AG10803 (cell line): ENCODE measurements at regions not wholly inside any gene's neighbourhood (a gene's known extent, or its start where the extent isn't known, plus 50 kb on each side); places are given as distances from the start of the nearest gene placed in this dataset.
"Not testable (repeated sequence)": the region's sequence is repeated elsewhere in the genome, so short reads cannot be mapped to it uniquely, and the experiment has no call there.

Source experiments
- DNase-seq: peaks from one replicate; pipeline ENCODE4 v3.0.0; 2010; ENCODE audit warnings: low read depth
- H3K4me3 ChIP-seq: 2 replicates; pipeline ENCODE4 v1.5.1; 2011; ENCODE audit warnings: mild to moderate bottlenecking, low read length, control low read depth
- TF ChIP-seq, protein P1 (sequence below): conservative IDR thresholded peaks from 2 replicates; pipeline ENCODE4 v1.5.1; 2011; ENCODE audit warnings: mild to moderate bottlenecking, low read length, control low read depth, inconsistent platforms

DNA sequence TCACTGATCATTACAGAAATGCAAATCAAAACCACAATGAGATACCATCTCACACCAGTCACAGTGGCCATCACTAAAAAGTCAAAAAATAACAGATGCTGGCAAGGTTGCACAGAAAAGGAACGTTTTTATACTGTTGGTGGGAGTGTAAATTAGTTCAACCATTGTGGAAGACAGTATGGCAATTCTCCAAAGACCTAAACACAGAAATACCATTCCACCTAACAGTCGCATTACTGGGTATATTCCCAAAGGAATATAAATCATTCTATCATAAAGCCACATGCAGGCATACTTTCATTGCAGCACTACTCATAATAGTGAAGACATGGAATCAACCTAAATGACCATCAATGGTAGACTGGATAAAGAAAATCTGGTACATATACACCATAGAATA is 83.2 kb upstream of the ARID5B start:
- DNase-seq = not testable (repeated sequence)

DNA sequence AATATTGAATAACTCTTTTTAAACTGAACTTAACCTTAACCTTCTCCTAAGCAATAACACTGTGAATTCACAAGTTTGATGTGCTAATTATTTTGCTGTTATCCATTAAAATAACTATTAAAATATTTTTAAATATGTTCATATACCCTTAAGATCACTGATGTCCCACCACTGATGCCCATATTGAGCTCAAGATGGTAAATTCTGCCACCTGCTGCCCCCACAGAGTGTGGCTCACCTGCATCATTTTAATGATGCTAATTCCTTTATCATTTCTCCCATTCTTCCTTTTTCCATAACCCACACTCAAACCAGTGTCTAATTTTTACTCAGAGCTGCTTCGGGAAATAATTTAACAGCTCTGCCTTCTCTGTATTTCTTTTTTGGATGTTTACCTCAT is 82.3 kb upstream of the ARID5B start:
- no peak overlapping the region for H3K4me3 ChIP-seq
- no peak for DNase-seq
- TF ChIP-seq, protein P1, sequence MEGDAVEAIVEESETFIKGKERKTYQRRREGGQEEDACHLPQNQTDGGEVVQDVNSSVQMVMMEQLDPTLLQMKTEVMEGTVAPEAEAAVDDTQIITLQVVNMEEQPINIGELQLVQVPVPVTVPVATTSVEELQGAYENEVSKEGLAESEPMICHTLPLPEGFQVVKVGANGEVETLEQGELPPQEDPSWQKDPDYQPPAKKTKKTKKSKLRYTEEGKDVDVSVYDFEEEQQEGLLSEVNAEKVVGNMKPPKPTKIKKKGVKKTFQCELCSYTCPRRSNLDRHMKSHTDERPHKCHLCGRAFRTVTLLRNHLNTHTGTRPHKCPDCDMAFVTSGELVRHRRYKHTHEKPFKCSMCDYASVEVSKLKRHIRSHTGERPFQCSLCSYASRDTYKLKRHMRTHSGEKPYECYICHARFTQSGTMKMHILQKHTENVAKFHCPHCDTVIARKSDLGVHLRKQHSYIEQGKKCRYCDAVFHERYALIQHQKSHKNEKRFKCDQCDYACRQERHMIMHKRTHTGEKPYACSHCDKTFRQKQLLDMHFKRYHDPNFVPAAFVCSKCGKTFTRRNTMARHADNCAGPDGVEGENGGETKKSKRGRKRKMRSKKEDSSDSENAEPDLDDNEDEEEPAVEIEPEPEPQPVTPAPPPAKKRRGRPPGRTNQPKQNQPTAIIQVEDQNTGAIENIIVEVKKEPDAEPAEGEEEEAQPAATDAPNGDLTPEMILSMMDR = no peak

More for the DNA sequence above, 83.2 kb upstream of the ARID5B start:
- H3K4me3 ChIP-seq = not testable (repeated sequence)

DNA sequence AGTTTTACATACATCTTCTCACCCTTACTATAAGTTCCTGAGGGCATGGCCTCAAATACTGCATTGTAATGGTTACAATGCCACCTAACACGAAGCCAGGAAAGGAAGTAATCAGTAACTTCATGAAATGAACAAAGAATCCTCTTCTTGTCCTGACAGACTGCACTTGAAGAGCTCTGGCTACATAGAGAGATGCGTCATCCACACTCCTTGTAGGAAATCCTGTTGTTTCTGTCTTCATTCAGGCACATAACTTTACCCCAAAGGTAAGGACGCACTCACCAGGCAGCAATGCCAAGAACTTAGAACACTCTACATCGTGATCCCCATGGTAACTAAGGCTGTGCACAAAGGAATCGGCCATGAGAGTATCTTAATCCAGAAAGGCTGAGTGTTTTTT is 80.3 kb upstream of the ARID5B start:
- no peak for DNase-seq
- no peak overlapping the region for H3K4me3 ChIP-seq
- TF ChIP-seq, protein P1 = no peak

DNA sequence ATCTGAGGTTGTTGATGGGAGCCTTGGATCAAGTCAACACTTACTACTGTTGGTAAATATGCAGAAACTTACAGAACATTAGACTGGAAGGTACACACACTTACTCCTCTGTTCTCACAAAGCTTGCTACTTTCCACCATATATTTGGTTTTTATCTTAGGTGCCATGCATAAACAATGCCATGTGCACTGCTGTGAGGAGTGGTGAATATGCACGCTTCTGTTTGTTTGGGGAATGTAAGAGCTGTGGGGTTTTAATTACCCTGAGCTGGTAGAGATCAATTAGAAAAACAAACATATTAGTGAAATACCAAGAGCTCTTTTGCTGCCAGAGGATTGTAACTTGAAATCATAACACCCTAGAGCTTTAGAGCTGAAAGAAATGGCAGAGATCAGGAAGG is 79.8 kb upstream of the ARID5B start:
- no peak overlapping the region for H3K4me3 ChIP-seq
- TF ChIP-seq, protein P1 = no peak
- DNase-seq = no peak

DNA sequence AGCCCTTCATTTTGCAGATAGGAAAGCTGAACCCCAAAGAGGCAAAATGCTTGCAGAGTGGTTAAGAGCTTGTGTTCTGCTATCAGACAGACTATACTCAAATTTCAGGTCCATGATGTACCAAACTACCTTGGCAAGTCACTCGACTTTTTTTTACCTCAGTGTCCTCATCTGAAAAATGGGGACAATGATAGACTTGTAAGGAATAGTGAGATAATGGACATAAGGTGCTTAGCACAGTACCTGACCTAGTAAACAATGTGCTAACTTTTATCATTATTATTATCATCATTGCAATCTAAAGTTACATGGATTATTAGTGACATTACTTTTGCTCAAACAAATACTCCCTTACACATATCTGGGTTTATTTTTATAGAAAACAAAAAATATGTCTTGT is 79.4 kb upstream of the ARID5B start:
- no peak overlapping the region for H3K4me3 ChIP-seq
- TF ChIP-seq, protein P1 = no peak
- no peak for DNase-seq

DNA sequence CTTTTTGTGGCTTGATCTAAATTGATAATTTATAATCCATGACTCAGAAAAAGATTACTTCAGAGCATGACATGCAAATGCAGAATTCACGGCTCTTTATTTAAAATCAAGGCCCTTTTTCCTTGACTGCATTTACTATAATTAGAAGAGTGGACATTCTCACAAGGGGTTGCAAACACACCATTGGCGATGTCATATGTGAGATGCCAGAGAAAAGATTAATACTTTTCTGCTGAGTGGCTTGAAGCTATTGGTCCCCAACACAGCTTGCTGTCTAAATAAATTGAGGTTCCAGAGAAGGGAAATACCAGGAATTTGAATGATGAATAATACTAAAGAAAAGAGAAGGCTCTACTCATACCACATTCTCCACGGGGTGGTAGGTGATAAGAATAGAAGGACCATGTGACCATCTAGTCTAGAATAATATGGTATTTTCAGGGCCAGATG is 78.7 kb upstream of the ARID5B start:
- no peak overlapping the region for H3K4me3 ChIP-seq
- peak; percentile 71 for DNase-seq
- TF ChIP-seq, protein P1 = no peak

DNA sequence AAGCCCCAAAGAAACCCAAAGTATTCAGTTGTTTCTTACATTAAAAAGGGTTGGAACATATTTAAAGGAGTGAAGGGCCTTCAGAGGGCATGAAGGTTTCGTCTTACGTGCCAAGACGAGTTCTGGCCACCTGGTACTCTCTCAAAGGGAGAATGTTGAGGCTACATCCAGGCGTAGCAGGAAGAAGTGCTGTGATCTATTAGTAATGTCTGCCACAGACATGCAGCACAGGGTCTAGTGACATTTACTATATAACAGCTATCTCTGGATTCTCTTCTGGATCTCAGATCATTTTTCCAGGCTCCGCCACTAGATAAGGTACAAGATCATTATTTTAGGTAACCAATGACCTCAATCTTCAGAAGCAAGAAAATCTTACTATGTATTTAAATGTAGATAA is 76.5 kb upstream of the ARID5B start:
- TF ChIP-seq, protein P1 = no peak
- H3K4me3 ChIP-seq = no peak overlapping the region
- DNase-seq = no peak

DNA sequence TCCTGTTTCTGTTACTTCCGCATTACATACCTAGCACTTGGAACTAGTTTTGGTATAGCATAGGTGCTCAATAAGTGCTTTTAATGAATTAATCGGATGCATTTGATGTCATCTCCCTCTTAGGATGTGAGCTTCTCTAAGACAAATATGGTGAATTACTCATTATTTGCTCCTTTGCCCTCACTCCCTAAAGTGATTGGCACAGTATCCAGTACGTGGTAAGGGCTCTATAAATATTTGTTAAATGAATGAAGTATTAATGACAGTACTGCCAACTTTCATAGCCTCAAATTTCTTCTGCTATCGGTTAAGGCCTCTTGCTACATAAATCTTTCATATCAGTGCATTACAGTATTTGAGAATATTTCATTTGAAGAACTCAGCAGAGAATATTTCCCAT is 75.9 kb upstream of the ARID5B start:
- DNase-seq = no peak

More for the DNA sequence above, 75.9 kb upstream of the ARID5B start:
- no peak overlapping the region for H3K4me3 ChIP-seq
- TF ChIP-seq, protein P1 = no peak
